Activated T-helper 2 cell treated with anti-CD3 and anti-CD28 coated beads, Interferon-gamma antibody, Interleukin-2, Interleukin-4, amounts not matched to agents 10 μg/mL and 5 μg/mL and 100 μg/mL, durations not matched to agents 14 hours and 24 hours and 36 hours (primary cell): ENCODE measurements at regions not wholly inside any gene's neighbourhood (a gene's known extent, or its start where the extent isn't known, plus 50 kb on each side); places are given as distances from the start of the nearest gene placed in this dataset.
"Not testable (repeated sequence)": the region's sequence is repeated elsewhere in the genome, so short reads cannot be mapped to it uniquely, and the experiment has no call there.

ENCODE experiments used
- DNase-seq: peaks from one replicate; pipeline ENCODE4 v3.0.0; 2021; ENCODE audit warnings: low spot score
- H3K27ac Mint-ChIP-seq: one replicate; pipeline ENCODE4 v1.8.0; 2021; ENCODE audit warnings: mixed read lengths
- H3K27me3 Mint-ChIP-seq: one replicate; pipeline ENCODE4 v1.8.0; 2021; ENCODE audit warnings: low read depth, mixed read lengths
- H3K36me3 Mint-ChIP-seq: one replicate; pipeline ENCODE4 v1.8.0; 2021; ENCODE audit warnings: low read depth, mixed read lengths
- H3K4me1 Mint-ChIP-seq: one replicate; pipeline ENCODE4 v1.8.0; 2021; ENCODE audit warnings: low read depth, mixed read lengths
- H3K4me3 Mint-ChIP-seq: one replicate; pipeline ENCODE4 v1.8.0; 2021; ENCODE audit warnings: low read depth, mild to moderate bottlenecking, moderate library complexity, mixed read lengths
- H3K9me3 Mint-ChIP-seq: one replicate; pipeline ENCODE4 v1.8.0; 2021; ENCODE audit warnings: mixed read lengths
- intact Hi-C: fragments of 100-400 bp; cut with micrococcal nuclease; formaldehyde crosslinking; loops from one replicate; pipeline ENCODE4 v1.15.1; 2023

DNA sequence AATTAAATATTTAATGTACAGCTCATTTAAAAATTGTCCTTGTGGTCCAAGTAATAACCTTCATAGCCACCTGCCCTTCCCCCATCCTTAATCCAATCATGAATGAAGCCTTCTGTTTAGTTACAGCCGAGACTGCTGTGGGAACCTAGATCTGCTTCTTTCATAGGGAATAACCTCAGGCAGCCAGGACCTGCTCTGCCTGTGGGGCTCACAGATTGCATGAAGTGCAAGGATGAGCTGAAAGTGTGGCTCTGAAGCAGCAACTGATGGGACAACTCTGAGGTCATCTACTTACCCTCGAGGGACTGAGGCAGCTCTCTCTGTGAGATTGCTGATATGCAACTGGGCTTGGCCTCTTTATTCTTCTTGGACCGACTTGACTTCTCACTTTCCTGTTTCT lies 169.8 kb downstream of the POTEB3 start:
- no peak for DNase-seq
- H3K4me3 Mint-ChIP-seq: no peak overlapping the region
- peaks cover 3% of the 10 kb centered on the region for H3K4me1 Mint-ChIP-seq
- intact Hi-C loops: no loop called here
- H3K27me3 Mint-ChIP-seq: peaks cover 12% of the 10 kb centered on the region
- no peak overlapping the region for H3K27ac Mint-ChIP-seq
- no peaks in the 10 kb centered on the region for H3K36me3 Mint-ChIP-seq
- H3K9me3 Mint-ChIP-seq: no peaks in the 10 kb centered on the region

DNA sequence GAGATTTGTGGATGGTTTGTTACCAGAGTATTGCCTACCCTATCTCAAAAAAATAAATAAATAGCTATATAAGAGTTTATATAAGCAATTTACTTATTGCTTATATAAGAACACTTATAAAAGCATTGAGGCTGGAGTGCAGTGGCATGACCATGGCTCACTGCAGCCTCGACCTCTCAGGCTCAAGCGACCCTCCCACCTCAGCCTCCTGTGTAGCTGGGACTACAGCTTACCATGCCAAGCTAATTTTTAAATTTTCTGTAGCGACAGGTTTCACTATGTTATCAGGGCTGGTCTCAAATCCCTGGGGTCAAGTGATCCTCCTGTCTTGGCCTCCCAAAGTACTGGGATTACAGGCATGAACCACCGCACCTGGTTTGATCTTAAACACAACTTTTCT lies 170.6 kb downstream of the POTEB3 start:
- peaks cover 12% of the 10 kb centered on the region for H3K27me3 Mint-ChIP-seq
- intact Hi-C loops, H3K9me3 Mint-ChIP-seq, H3K36me3 Mint-ChIP-seq, H3K4me1 Mint-ChIP-seq, DNase-seq, H3K4me3 Mint-ChIP-seq, H3K27ac Mint-ChIP-seq: not testable (repeated sequence)

DNA sequence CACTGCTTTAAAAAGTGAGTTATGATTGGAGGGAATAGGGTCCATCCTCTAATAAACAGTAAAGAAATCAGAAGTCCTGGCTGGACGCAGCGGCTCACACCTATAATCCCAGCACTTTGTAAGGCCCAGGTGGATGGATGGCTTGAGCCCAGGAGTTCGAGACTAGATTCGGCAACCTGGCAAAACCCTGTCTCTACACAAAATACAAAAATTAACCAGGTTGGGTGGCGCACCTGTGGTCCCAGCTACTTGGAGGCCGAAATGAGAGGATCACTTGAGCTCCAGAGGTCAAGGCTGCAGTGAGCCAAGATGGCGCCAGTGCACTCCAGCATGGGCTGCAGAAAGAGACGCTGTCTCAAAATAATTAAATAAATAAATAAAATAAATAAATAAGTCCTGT lies 171.2 kb downstream of the POTEB3 start:
- no peak for DNase-seq
- Mint-ChIP-seq H3K4me1 (peaks cover 3% of the 10 kb centered on the region), H3K4me3 (no peak overlapping the region), H3K36me3 (no peaks in the 10 kb centered on the region), H3K27ac (no peak overlapping the region), H3K9me3 (no peaks in the 10 kb centered on the region), H3K27me3 (peaks cover 12% of the 10 kb centered on the region)
- intact Hi-C loops: no loop called here

DNA sequence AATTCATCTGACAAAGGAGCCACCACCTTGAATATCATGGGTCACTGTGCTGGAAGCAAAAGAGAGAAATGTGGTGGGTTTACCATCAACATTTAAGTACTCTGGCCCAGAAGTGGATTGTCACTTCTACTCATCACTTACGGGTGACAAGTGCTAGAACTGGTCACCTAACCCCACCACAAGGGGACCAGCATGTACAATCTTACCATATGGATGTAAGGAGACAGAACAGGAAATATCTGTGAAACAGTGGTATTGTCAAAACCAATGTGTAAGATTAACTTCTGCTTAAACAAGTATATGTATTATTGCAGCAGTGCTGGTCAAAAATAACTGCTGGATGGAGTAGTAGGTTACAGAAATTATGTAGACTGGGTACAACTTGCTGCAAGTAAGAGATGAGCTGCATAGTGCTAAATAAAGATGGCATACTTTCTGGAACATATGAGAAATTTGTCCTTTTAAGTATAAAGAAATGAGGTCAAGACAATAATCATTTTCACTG lies 171.8 kb downstream of the POTEB3 start:
- no peaks in the 10 kb centered on the region for H3K9me3 Mint-ChIP-seq
- intact Hi-C loops: no loop called here
- no peak for DNase-seq
- H3K27ac Mint-ChIP-seq: no peak overlapping the region
- peaks cover 12% of the 10 kb centered on the region for H3K27me3 Mint-ChIP-seq
- H3K4me1 Mint-ChIP-seq: peaks cover 3% of the 10 kb centered on the region
- H3K36me3 Mint-ChIP-seq: no peaks in the 10 kb centered on the region
- H3K4me3 Mint-ChIP-seq: no peak overlapping the region

DNA sequence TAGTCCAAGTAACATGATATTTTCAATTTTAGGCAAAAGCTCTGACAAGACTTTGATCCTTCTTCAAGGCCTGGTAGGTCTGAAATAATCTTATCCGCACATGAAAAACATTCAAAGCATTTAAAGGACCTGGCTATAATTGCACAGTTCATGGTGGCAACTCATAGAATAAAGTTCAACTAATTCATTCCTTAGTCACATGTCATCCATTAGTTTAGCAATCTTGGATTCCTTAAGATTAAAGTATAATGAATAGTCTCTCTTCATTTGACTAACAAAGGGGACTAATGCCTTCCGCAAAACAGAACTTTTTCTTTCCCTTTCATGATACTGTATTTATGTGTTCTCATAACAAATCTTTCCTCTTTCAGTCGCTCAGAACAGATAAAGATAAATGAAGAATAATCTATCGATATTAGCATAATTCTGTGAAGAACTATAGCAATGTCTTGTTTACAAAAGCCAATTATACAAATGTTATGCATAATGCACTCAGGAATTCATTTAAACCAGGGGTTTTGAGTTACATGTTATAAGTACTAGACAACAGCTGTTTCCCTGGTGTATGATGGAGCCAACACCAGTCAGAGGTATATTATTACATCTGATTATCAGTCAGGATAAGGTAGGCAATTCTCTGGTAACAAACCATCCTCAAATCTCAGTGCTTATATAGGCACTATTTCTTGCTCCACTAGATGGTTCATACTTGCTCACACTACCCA lies 172.5 kb downstream of the POTEB3 start:
- no peaks in the 10 kb centered on the region for H3K36me3 Mint-ChIP-seq
- peaks cover 3% of the 10 kb centered on the region for H3K4me1 Mint-ChIP-seq
- peaks cover 12% of the 10 kb centered on the region for H3K27me3 Mint-ChIP-seq
- no peak overlapping the region for H3K4me3 Mint-ChIP-seq
- no peak overlapping the region for H3K27ac Mint-ChIP-seq
- intact Hi-C loops: no loop called here
- DNase-seq: no peak
- H3K9me3 Mint-ChIP-seq: no peaks in the 10 kb centered on the region

DNA sequence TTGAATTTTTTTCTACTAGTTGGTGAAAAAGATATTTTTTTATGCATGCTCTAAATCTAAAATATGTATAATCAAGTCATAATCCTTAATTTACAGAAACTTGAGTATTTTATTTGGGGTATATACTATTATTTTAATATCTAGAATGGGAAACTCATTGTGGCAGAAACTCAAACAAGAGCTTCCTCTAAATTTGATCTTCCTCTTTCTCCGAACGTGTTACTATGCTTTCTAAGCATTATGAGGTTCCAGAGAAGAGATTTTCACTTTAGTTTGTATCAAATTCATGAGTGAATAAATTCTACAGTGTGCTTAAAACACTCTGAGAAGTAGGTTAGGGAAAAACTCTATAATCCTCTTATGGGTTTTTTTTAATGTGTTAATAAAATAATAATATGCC lies 173.1 kb downstream of the POTEB3 start:
- H3K27me3 Mint-ChIP-seq: peaks cover 12% of the 10 kb centered on the region
- peaks cover 2% of the 10 kb centered on the region for H3K4me1 Mint-ChIP-seq
- no peaks in the 10 kb centered on the region for H3K36me3 Mint-ChIP-seq
- H3K9me3 Mint-ChIP-seq: no peaks in the 10 kb centered on the region
- DNase-seq: no peak
- no peak overlapping the region for H3K4me3 Mint-ChIP-seq
- no peak overlapping the region for H3K27ac Mint-ChIP-seq
- intact Hi-C loops: no loop called here

DNA sequence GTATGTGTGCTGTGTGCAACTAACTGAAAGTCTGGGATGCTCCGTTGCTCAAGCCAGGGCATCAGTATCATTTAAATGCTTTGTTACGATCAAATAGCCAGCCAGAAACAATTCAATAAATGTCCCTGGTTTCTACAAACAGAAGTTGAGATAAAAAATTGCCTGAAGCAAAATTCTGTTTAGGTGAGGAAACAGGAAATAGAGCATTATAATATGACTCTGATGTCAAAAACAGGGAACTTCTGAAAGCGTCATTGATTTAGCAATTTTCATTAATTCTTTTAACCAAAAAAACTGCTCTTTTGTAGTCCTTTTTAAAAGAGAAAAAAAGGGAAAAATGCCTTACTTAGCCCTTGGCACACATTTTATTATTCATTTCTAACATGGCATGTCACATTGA lies 174.7 kb downstream of the POTEB3 start:
- H3K27me3 Mint-ChIP-seq, H3K4me1 Mint-ChIP-seq, H3K27ac Mint-ChIP-seq, H3K9me3 Mint-ChIP-seq, H3K4me3 Mint-ChIP-seq, H3K36me3 Mint-ChIP-seq, DNase-seq, intact Hi-C loops: not testable (repeated sequence)

DNA sequence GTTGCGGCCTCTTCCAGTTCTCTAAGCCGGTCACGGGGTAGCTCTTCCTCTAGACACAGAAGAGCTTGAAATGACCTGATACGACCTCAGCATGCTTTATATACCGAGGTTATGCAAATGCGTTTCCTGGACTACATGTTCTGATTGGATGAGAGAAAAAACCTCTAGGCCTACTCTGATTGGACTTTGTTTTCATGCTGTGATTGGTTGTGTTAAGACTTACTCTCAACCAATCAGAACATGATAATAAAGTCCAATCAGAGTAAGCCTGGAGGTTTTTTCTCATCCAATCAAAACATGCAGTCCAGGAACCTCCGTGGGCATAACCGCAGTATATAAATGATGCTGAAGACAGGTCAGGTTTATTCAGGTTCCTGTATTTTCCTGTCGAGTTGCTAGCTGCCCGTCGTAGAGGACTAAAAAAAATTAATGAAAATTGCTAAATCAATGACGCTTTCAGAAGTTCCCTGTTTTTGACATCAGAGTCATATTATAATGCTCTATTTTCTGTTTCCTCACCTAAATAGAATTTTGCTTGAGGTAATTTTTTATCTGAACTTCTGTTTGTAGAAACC lies 177.4 kb downstream of the POTEB3 start:
- Mint-ChIP-seq H3K4me3 (no peak overlapping the region), H3K9me3 (no peaks in the 10 kb centered on the region), H3K36me3 (no peaks in the 10 kb centered on the region), H3K27me3 (peaks cover 10% of the 10 kb centered on the region), H3K4me1 (no peaks in the 10 kb centered on the region), H3K27ac (no peak overlapping the region)
- intact Hi-C loops: no loop called here
- no peak for DNase-seq

DNA sequence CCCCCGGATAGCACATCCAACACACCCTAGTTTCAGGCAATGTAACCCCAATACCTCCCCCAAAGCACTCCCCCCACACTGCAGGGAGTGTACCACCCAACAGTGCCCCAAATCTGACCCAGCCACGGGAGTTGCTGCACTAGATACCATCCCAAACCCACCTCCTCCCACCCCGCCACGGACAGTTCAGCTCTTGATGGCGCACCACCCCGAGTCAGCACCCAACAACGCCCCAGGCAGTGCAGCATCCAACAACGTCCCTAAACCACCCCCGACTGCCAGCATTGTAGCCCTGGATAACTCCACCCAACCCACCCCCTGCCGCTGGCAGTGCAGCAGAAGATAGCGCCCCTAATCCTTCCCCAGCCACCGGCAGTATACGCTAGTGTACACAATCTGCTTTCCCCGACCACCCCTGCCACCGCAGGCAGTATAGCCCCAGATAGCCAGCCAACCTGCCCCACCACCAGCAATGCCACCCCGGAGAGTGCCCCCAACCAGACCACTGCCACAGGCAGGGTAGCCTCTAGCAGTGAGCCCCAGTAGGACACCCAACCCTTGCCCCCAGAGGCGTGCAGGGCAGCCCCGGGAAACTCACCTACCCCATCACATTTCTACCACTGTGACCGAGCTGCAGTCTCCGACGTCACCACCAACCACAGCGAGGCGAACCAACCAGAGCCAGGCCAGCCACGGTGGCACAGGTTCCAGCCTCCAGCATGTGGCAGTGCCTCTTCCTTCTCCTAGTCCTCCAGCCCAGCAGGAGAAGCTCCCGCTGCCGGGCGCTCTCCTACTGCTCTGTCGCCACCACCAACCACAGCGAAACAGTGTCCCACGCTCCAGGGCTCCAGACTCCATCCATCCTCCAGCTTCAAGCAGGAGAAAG lies 178.1 kb downstream of the POTEB3 start:
- intact Hi-C loops: no loop called here
- Mint-ChIP-seq H3K27ac (no peak overlapping the region), H3K36me3 (no peaks in the 10 kb centered on the region), H3K4me3 (no peak overlapping the region), H3K4me1 (no peaks in the 10 kb centered on the region), H3K9me3 (no peaks in the 10 kb centered on the region), H3K27me3 (peaks cover 8% of the 10 kb centered on the region)
- no peak for DNase-seq

DNA sequence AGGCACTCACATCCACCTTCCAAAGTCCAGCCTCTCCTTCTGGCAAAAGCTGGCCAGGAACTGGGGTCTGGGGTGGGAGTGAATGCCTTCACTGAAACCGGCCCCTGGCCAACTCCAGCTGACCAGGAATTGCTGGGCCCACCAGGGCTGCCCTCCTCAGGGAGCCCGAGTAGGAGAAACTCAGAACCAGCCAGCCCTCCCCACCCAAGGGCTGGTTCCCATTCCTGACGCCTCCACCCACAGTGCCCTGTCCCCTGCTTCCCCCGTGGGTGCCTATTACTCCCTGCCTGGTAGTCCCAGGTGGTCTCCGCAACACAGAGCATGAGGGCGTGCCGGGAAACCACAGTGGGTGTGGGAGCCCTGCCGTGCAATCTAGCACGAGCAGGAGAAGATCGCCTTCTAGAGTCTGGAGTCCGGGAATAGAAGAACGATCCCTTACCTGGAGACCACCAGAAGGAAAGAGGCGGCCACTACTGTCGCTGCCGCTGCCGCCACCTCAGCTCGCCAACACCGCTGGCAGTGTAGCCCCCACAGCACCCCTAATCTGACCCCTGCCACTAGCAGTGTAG lies 178.8 kb downstream of the POTEB3 start:
- Mint-ChIP-seq H3K9me3 (no peaks in the 10 kb centered on the region), H3K27ac (no peak overlapping the region), H3K27me3 (peaks cover 8% of the 10 kb centered on the region), H3K36me3 (no peaks in the 10 kb centered on the region), H3K4me3 (no peak overlapping the region), H3K4me1 (no peaks in the 10 kb centered on the region)
- intact Hi-C loops: no loop called here
- DNase-seq: no peak

DNA sequence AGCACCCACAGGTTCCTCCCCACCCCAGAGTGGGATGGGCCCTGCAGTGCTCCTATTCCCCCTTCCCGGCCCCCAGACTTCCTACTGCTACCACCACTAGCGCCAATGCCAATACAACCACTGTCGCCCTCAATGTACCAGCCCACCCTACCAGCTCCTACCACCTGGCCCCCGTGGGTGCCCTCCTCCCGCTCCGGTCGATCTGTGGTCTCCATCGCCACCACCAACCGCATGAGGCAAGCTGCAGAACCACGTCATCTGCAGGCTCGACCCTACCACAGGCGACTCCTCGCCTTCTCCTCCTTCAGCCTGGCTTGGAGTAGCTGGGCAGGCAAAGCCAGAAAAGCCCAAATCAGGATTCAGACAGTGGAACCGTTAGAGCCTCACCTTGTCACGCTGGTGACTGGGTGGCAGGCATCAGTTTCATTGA lies 179.3 kb downstream of the POTEB3 start:
- Mint-ChIP-seq H3K27ac (no peak overlapping the region), H3K4me3 (no peak overlapping the region), H3K9me3 (no peaks in the 10 kb centered on the region), H3K36me3 (no peaks in the 10 kb centered on the region), H3K27me3 (peaks cover 8% of the 10 kb centered on the region), H3K4me1 (no peaks in the 10 kb centered on the region)
- intact Hi-C loops: no loop called here
- no peak for DNase-seq

DNA sequence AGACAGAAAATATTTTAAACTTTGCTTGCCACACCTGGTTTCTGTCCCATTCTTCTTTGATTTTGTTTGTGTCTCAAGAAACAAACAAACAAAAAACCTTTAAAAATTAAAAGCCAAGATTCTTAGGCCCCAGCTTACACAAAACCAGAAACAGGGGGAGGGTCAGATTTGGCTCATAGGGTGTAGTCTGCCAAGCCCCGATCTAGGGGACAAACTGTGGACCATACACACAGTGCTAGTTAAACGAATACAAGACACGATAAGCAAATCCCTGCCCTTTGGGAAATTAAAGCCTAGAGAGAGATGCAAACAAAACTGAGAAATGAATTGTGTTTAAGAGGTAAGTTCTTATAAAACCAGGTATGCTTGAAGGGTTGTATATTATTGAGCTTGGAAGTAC lies 181.7 kb downstream of the POTEB3 start:
- not testable (repeated sequence) for H3K4me3 Mint-ChIP-seq, H3K9me3 Mint-ChIP-seq, H3K27me3 Mint-ChIP-seq

More for the DNA sequence above, 181.7 kb downstream of the POTEB3 start:
- H3K4me1 Mint-ChIP-seq, DNase-seq, H3K27ac Mint-ChIP-seq, H3K36me3 Mint-ChIP-seq, intact Hi-C loops: not testable (repeated sequence)
